Esophagus mucosa (tissue), 1 donor: ENCODE measurements at regions not wholly inside any gene's neighbourhood (a gene's known extent, or its start where the extent isn't known, plus 50 kb on each side); places are given as distances from the start of the nearest gene placed in this dataset.
"Not testable (repeated sequence)": the region's sequence is repeated elsewhere in the genome, so short reads cannot be mapped to it uniquely, and the experiment has no call there.

Experiments
- ATAC-seq: fragments of 200-7000 bp; cut with Tn5 transposase; one replicate; pipeline ENCODE4 v1.9.1; 2020
- donor health status: DM: yes; HTN: yes; CAD: no.

- no peak for ATAC-seq
Observed at GRCh38 chr10:3975016-3975415, 190.0 kb upstream of the KLF6 start.

- no peak for ATAC-seq
Observed at GRCh38 chr10:3972460-3973301, 187.7 kb upstream of the KLF6 start.

GRCh38 chr10:3971713-3972112, 186.7 kb upstream of the KLF6 start:
- ATAC-seq: no peak

- peak; percentile 80 for ATAC-seq
Observed at GRCh38 chr10:3969876-3970666, 185.1 kb upstream of the KLF6 start.

GRCh38 chr10:3968727-3969126, 183.7 kb upstream of the KLF6 start:
- no peak for ATAC-seq

GRCh38 chr10:3964516-3964915, 179.5 kb upstream of the KLF6 start:
- ATAC-seq: no peak

- peak; percentile 57 for ATAC-seq
Observed at GRCh38 chr10:3963191-3963673, 178.2 kb upstream of the KLF6 start.

- ATAC-seq: no peak
Observed at GRCh38 chr10:3961082-3961481, 176.1 kb upstream of the KLF6 start.

GRCh38 chr10:3960496-3960895, 175.5 kb upstream of the KLF6 start:
- ATAC-seq: no peak

- ATAC-seq: no peak
Observed at GRCh38 chr10:3959370-3960325, 174.6 kb upstream of the KLF6 start.

GRCh38 chr10:3958472-3958996, 173.5 kb upstream of the KLF6 start:
- ATAC-seq: no peak

GRCh38 chr10:3955955-3956617, 171.1 kb upstream of the KLF6 start:
- ATAC-seq: no peak

GRCh38 chr10:3955493-3955892, 170.5 kb upstream of the KLF6 start:
- ATAC-seq: no peak

GRCh38 chr10:3954615-3955014, 169.6 kb upstream of the KLF6 start:
- ATAC-seq: no peak

- ATAC-seq: not testable (repeated sequence)
Observed at GRCh38 chr10:3954007-3954406, 169.0 kb upstream of the KLF6 start.

GRCh38 chr10:3951993-3952392, 167.0 kb upstream of the KLF6 start:
- no peak for ATAC-seq

- ATAC-seq: no peak
Observed at GRCh38 chr10:3950676-3951275, 165.8 kb upstream of the KLF6 start.

- no peak for ATAC-seq
Observed at GRCh38 chr10:3949711-3950110, 164.7 kb upstream of the KLF6 start.

- ATAC-seq: peak; percentile 17
Observed at GRCh38 chr10:3948843-3949242, 163.8 kb upstream of the KLF6 start.

GRCh38 chr10:3946234-3947229, 161.5 kb upstream of the KLF6 start:
- ATAC-seq: no peak
